ENCODE measurements at regions not wholly inside any gene's neighbourhood (a gene's known extent, or its start where the extent isn't known, plus 50 kb on each side); places are given as distances from the start of the nearest gene placed in this dataset.

- no peak for TF ChIP-seq CTCF (conservative IDR thresholded peaks at IDR 0.05; ENCODE audit: low read depth, low read length)
- no peak for TF ChIP-seq EZH2 (IDR thresholded peaks at IDR 0.05; ENCODE audit: borderline replicate concordance, low read depth, low read length, poor library complexity, severe bottlenecking)
These were observed 428.3 kb upstream of the NPVF start for GRCh38 chr7:25656581-25657026.
